ENCODE measurements at regions not wholly inside any gene's neighbourhood (a gene's known extent, or its start where the extent isn't known, plus 50 kb on each side); places are given as distances from the start of the nearest gene placed in this dataset.

DNA sequence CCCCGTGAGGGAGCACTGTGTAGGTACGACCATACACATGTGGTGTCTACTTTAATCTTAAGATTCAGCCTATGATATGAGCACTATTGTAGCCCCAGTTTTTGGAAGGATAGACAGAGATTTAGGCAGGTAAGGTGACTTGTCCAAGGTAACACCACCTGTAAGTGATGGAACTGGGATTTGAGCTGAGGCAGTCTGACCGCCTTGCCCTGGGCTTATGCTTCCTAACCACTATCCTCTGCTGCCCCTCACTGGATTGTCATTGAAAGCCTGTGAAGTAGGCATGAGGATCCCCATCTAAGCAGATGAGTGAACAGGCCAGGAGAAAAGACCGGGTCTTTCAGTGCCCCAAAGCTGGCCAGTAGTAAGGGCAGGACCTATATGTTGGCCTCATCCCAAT, 343.8 kb downstream of the CYRIA start:
- Histone ChIP-seq H3K27ac (ENCODE audit: low read depth, low read length) (no peak overlapping the region), H3K9ac (ENCODE audit: low read depth, low read length) (no peak overlapping the region), H3K27me3 (ENCODE audit: insufficient read depth, low read length) (no peaks in the 10 kb centered on the region), H3K4me3 (ENCODE audit: low read length) (no peak overlapping the region), H3K36me3 (ENCODE audit: insufficient read depth, low read length) (no peaks in the 10 kb centered on the region), H3K4me1 (ENCODE audit: insufficient read depth, low read length) (peaks cover 20% of the 10 kb centered on the region), H3K9me3 (ENCODE audit: insufficient read depth, low read depth, low read length) (no peaks in the 10 kb centered on the region)
- WGBS = 96% methylated on average over 4 of the region's 4 CpGs

- peaks cover 16% of the 10 kb centered on the region for H3K4me1 ChIP-seq (ENCODE audit: insufficient read depth, low read length)
- H3K9ac ChIP-seq (ENCODE audit: low read depth, low read length) = no peak overlapping the region
- H3K36me3 ChIP-seq (ENCODE audit: insufficient read depth, low read length) = no peaks in the 10 kb centered on the region
- no peak overlapping the region for H3K4me3 ChIP-seq (ENCODE audit: low read length)
- no peaks in the 10 kb centered on the region for H3K9me3 ChIP-seq (ENCODE audit: insufficient read depth, low read depth, low read length)
- no peak overlapping the region for H3K27ac ChIP-seq (ENCODE audit: low read depth, low read length)
- no peaks in the 10 kb centered on the region for H3K27me3 ChIP-seq (ENCODE audit: insufficient read depth, low read length)
- 93% methylated on average over 9 of the region's 9 CpGs for WGBS
These were observed 344.4 kb downstream of the CYRIA start for GRCh38 chr2:16321256-16321655.

DNA sequence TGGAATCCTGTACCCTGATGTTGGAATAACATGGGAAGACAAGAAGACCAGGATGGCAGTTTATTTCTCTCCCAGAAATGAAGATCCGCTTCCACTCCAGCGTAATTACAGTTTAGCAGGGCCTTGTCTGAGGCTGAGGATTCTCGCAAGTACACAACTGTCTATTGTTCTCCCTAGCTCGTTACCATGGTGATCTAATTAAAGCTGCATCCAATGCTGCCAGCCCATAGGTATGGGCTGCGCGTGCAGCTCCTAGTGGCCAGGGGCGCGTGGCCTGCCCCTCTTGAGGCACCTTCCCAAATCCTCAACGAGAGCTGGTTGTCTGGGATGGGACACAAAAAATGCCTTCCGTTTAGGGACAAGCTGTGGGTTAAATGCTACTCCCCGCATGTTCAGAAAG, 344.9 kb downstream of the CYRIA start:
- Histone ChIP-seq H3K4me3 (ENCODE audit: low read length) (no peak overlapping the region), H3K4me1 (ENCODE audit: insufficient read depth, low read length) (peaks cover 14% of the 10 kb centered on the region), H3K36me3 (ENCODE audit: insufficient read depth, low read length) (no peaks in the 10 kb centered on the region), H3K9me3 (ENCODE audit: insufficient read depth, low read depth, low read length) (no peaks in the 10 kb centered on the region), H3K27ac (ENCODE audit: low read depth, low read length) (no peak overlapping the region), H3K9ac (ENCODE audit: low read depth, low read length) (no peak overlapping the region), H3K27me3 (ENCODE audit: insufficient read depth, low read length) (no peaks in the 10 kb centered on the region)
- WGBS = 82% methylated on average over 11 of the region's 11 CpGs

GRCh38 chr2:16319551-16320121, 346.0 kb downstream of the CYRIA start:
- 89% methylated on average over 12 of the region's 12 CpGs for WGBS
- Histone ChIP-seq H3K36me3 (ENCODE audit: insufficient read depth, low read length) (no peaks in the 10 kb centered on the region), H3K4me3 (ENCODE audit: low read length) (no peak overlapping the region), H3K9ac (ENCODE audit: low read depth, low read length) (no peak overlapping the region), H3K27me3 (ENCODE audit: insufficient read depth, low read length) (no peaks in the 10 kb centered on the region), H3K4me1 (ENCODE audit: insufficient read depth, low read length) (peaks cover 9% of the 10 kb centered on the region; the same call in 1 of the 2 replicates), H3K27ac (ENCODE audit: low read depth, low read length) (no peak overlapping the region), H3K9me3 (ENCODE audit: insufficient read depth, low read depth, low read length) (no peaks in the 10 kb centered on the region)

- H3K9ac ChIP-seq (ENCODE audit: low read depth, low read length) = peak overlapping the region; percentile 1; the same call in 1 of the 2 replicates
These were observed 347.0 kb downstream of the CYRIA start for GRCh38 chr2:16318474-16319195.

DNA sequence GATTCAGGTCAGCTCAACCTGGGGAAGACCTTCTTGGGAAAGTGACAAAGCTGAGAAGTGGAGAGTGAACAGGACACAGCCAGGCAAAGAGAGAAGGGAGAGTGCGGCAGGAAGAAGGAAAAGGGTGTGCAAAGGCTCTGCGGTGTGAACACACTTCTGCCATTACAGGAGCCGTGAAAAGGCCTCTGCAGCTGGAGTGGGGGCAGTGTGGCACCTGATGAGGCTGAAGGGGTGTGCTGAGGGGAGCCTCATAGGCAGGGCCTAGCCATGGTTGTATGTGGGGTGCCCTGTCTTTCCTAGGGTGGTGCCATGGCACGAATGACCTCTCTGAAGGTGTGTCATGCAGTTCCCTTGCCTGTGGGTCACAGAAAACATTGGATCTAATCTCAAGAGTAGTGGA, 347.6 kb downstream of the CYRIA start:
- Histone ChIP-seq H3K27ac (ENCODE audit: low read depth, low read length) (peak overlapping the region; percentile 16; the same call in 1 of the 2 replicates), H3K4me3 (ENCODE audit: low read length) (no peak overlapping the region), H3K9ac (ENCODE audit: low read depth, low read length) (peak overlapping the region; percentile 1; the same call in 1 of the 2 replicates), H3K27me3 (ENCODE audit: insufficient read depth, low read length) (no peaks in the 10 kb centered on the region), H3K4me1 (ENCODE audit: insufficient read depth, low read length) (peaks cover 9% of the 10 kb centered on the region; the same call in 1 of the 2 replicates), H3K9me3 (ENCODE audit: insufficient read depth, low read depth, low read length) (no peaks in the 10 kb centered on the region), H3K36me3 (ENCODE audit: insufficient read depth, low read length) (no peaks in the 10 kb centered on the region)
- WGBS = 85% methylated on average over 4 of the region's 4 CpGs

More at GRCh38 chr2:16318474-16319195, 347.0 kb downstream of the CYRIA start:
- no peak overlapping the region for H3K4me3 ChIP-seq (ENCODE audit: low read length)
- 65% methylated on average over 4 of the region's 4 CpGs for WGBS
- peaks cover 9% of the 10 kb centered on the region; the same call in 1 of the 2 replicates for H3K4me1 ChIP-seq (ENCODE audit: insufficient read depth, low read length)
- H3K9me3 ChIP-seq (ENCODE audit: insufficient read depth, low read depth, low read length) = no peaks in the 10 kb centered on the region
- H3K27me3 ChIP-seq (ENCODE audit: insufficient read depth, low read length) = no peaks in the 10 kb centered on the region
- H3K27ac ChIP-seq (ENCODE audit: low read depth, low read length) = no peak overlapping the region; the same call in 1 of the 2 replicates
- H3K36me3 ChIP-seq (ENCODE audit: insufficient read depth, low read length) = no peaks in the 10 kb centered on the region

- Histone ChIP-seq H3K4me3 (ENCODE audit: low read length) (no peak overlapping the region), H3K9me3 (ENCODE audit: insufficient read depth, low read depth, low read length) (no peaks in the 10 kb centered on the region), H3K4me1 (ENCODE audit: insufficient read depth, low read length) (peaks cover 9% of the 10 kb centered on the region; the same call in 1 of the 2 replicates), H3K27me3 (ENCODE audit: insufficient read depth, low read length) (no peaks in the 10 kb centered on the region), H3K27ac (ENCODE audit: low read depth, low read length) (no peak overlapping the region), H3K9ac (ENCODE audit: low read depth, low read length) (no peak overlapping the region), H3K36me3 (ENCODE audit: insufficient read depth, low read length) (no peaks in the 10 kb centered on the region)
- 94% methylated on average over 6 of the region's 6 CpGs for WGBS
These were observed 348.3 kb downstream of the CYRIA start for GRCh38 chr2:16317211-16317830.

GRCh38 chr2:16316456-16317210, 349.0 kb downstream of the CYRIA start:
- peaks cover 9% of the 10 kb centered on the region; the same call in 1 of the 2 replicates for H3K4me1 ChIP-seq (ENCODE audit: insufficient read depth, low read length)
- no peak overlapping the region for H3K4me3 ChIP-seq (ENCODE audit: low read length)
- no peak overlapping the region for H3K9ac ChIP-seq (ENCODE audit: low read depth, low read length)
- H3K27ac ChIP-seq (ENCODE audit: low read depth, low read length) = no peak overlapping the region
- no peaks in the 10 kb centered on the region for H3K9me3 ChIP-seq (ENCODE audit: insufficient read depth, low read depth, low read length)
- H3K27me3 ChIP-seq (ENCODE audit: insufficient read depth, low read length) = no peaks in the 10 kb centered on the region
- 92% methylated on average over 16 of the region's 16 CpGs for WGBS
- no peaks in the 10 kb centered on the region for H3K36me3 ChIP-seq (ENCODE audit: insufficient read depth, low read length)

DNA sequence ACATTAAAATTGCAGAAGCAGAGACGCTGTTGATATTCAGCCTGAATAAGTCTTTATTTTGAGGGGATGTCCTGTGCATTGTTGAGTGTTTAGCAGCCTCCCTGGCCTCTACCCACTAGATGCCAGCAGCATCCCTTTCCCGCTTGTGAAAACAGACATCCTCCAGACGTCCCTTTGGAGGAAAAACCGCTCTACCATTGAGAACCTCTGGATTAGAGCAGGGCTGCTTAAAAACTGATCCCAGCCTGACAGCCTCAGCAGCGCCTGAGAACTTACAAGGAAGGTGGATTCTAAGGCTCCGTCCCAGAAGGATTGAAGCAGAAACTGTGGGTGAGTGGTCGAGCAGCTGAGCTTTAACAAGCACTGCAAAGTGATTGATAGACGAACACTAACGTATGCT, 349.7 kb downstream of the CYRIA start:
- Histone ChIP-seq H3K4me1 (ENCODE audit: insufficient read depth, low read length) (peaks cover 8% of the 10 kb centered on the region; the same call in 1 of the 2 replicates), H3K9me3 (ENCODE audit: insufficient read depth, low read depth, low read length) (no peaks in the 10 kb centered on the region), H3K27ac (ENCODE audit: low read depth, low read length) (no peak overlapping the region), H3K4me3 (ENCODE audit: low read length) (no peak overlapping the region), H3K9ac (ENCODE audit: low read depth, low read length) (no peak overlapping the region), H3K27me3 (ENCODE audit: insufficient read depth, low read length) (no peaks in the 10 kb centered on the region), H3K36me3 (ENCODE audit: insufficient read depth, low read length) (no peaks in the 10 kb centered on the region)
- 92% methylated on average over 9 of the region's 9 CpGs for WGBS

DNA sequence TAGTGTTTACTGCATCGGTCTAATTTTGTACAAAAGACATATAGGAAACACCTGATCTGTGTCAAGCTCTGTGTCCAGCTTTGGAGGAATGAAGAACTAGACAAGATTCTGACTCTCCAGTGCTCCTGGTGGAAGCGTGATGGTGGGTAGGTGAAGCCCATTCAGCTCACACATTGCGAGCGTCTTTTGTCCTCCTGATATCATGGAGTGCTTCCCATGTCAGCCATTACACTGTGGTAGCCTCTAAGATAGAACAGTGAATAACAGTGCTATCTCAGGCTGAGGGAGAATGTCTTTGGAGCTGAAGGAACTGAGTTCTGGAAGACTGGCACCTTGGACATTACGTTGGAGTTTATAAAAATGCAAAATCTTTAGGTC, 350.2 kb downstream of the CYRIA start:
- H3K4me3 ChIP-seq (ENCODE audit: low read length) = no peak overlapping the region
- peaks cover 5% of the 10 kb centered on the region; the same call in 1 of the 2 replicates for H3K4me1 ChIP-seq (ENCODE audit: insufficient read depth, low read length)
- H3K9ac ChIP-seq (ENCODE audit: low read depth, low read length) = no peak overlapping the region
- H3K36me3 ChIP-seq (ENCODE audit: insufficient read depth, low read length) = no peaks in the 10 kb centered on the region
- H3K27ac ChIP-seq (ENCODE audit: low read depth, low read length) = no peak overlapping the region
- H3K27me3 ChIP-seq (ENCODE audit: insufficient read depth, low read length) = no peaks in the 10 kb centered on the region
- no peaks in the 10 kb centered on the region for H3K9me3 ChIP-seq (ENCODE audit: insufficient read depth, low read depth, low read length)
- 73% methylated on average over 5 of the region's 5 CpGs for whole genome bisulfite sequencing
